GM12878 (cell line): ENCODE measurements at regions not wholly inside any gene's neighbourhood (a gene's known extent, or its start where the extent isn't known, plus 50 kb on each side); places are given as distances from the start of the nearest gene placed in this dataset.

Source experiments
- CHD1 ChIP-seq: IDR thresholded peaks from 2 replicates; pipeline ENCODE4 v1.6.1; 2012; ENCODE audit warnings: low read depth, low read length, improper control_type of control experiment
- DPF2 ChIP-seq: fragments of 450-650 bp; IDR thresholded peaks from 2 replicates; pipeline ENCODE4 v1.6.1; 2017; ENCODE audit warnings: mild to moderate bottlenecking
- PAX8 ChIP-seq: fragments of 450-650 bp; IDR thresholded peaks from 2 replicates; pipeline ENCODE4 v1.6.1; 2017; ENCODE audit warnings: mild to moderate bottlenecking, moderate library complexity
- POLR2A ChIP-seq: IDR thresholded peaks from 2 replicates; pipeline ENCODE4 v1.6.1; 2011; ENCODE audit warnings: low read depth, mild to moderate bottlenecking, low read length
- RBBP5 ChIP-seq: fragments of 200-600 bp; sonication (generic); conservative IDR thresholded peaks from 2 replicates; pipeline ENCODE4 v1.6.1; 2016
- RFX5 ChIP-seq: IDR thresholded peaks from 2 replicates; pipeline ENCODE4 v1.6.1; 2011; ENCODE audit warnings: low read depth, low read length, improper control_type of control experiment
- SP1 ChIP-seq: IDR thresholded peaks from one replicate; pipeline ENCODE4 v1.6.1; 2011; ENCODE audit warnings: low read depth, low read length
- TF ChIP-seq, protein P1 (sequence below), 3 experiments: IDR thresholded peaks in 2 of 3; conservative IDR thresholded peaks in 1 of 3; 2 replicates each; pipeline ENCODE4 v1.5.1; 2011; ENCODE audit warnings: low read depth in 3 of 3, low read length in 3 of 3, mild to moderate bottlenecking in 3 of 3, control low read depth in 2 of 3, moderate library complexity in 2 of 3, inconsistent platforms in 1 of 3, mixed read lengths in 1 of 3; ENCODE audit not compliant: control insufficient read depth in 2 of 3, insufficient read depth in 1 of 3; ENCODE audit errors: extremely low read depth in 1 of 3
- TF ChIP-seq, protein P2 (sequence below): IDR thresholded peaks from 2 replicates; pipeline ENCODE4 v1.6.1; 2011; ENCODE audit warnings: borderline replicate concordance, low read depth, mild to moderate bottlenecking, moderate library complexity, low read length; ENCODE audit not compliant: insufficient read depth, poor library complexity, severe bottlenecking
- TF ChIP-seq, protein P3 (sequence below): IDR thresholded peaks from 2 replicates; pipeline ENCODE4 v1.6.1; 2012; ENCODE audit warnings: mild to moderate bottlenecking, low read depth, low read length

DNA sequence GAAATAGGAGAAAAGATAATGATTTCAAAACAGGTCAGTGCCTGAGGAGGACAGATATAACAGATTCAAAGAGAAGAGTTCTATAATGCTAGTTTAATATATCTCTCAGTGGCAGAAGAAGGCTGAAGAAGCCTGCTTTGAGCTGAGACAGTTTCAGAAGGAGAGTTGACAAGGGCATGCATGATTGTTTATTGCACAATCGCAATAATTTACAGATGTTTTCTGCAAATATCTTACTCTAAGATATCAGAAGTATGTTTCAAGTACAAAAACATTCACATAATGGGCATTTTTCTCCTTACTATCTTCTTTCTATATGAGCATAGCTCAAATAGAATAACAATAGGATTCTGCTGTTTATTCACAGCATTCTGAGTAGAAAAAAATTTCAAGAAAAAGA, 557.7 kb upstream of the NRSN1 start:
- TF ChIP-seq POLR2A: no peak
- TF ChIP-seq, protein P1, sequence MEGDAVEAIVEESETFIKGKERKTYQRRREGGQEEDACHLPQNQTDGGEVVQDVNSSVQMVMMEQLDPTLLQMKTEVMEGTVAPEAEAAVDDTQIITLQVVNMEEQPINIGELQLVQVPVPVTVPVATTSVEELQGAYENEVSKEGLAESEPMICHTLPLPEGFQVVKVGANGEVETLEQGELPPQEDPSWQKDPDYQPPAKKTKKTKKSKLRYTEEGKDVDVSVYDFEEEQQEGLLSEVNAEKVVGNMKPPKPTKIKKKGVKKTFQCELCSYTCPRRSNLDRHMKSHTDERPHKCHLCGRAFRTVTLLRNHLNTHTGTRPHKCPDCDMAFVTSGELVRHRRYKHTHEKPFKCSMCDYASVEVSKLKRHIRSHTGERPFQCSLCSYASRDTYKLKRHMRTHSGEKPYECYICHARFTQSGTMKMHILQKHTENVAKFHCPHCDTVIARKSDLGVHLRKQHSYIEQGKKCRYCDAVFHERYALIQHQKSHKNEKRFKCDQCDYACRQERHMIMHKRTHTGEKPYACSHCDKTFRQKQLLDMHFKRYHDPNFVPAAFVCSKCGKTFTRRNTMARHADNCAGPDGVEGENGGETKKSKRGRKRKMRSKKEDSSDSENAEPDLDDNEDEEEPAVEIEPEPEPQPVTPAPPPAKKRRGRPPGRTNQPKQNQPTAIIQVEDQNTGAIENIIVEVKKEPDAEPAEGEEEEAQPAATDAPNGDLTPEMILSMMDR (IDR thresholded peaks at IDR 0.05 in 2 of 3, conservative IDR thresholded peaks at IDR 0.05 in 1 of 3; ENCODE audit: control insufficient read depth in 2 of 3, extremely low read depth in 1 of 3, insufficient read depth in 1 of 3, low read depth in 3 of 3, low read length in 3 of 3): no peak
- TF ChIP-seq PAX8: no peak
- no peak for TF ChIP-seq SP1
- TF ChIP-seq, protein P2, sequence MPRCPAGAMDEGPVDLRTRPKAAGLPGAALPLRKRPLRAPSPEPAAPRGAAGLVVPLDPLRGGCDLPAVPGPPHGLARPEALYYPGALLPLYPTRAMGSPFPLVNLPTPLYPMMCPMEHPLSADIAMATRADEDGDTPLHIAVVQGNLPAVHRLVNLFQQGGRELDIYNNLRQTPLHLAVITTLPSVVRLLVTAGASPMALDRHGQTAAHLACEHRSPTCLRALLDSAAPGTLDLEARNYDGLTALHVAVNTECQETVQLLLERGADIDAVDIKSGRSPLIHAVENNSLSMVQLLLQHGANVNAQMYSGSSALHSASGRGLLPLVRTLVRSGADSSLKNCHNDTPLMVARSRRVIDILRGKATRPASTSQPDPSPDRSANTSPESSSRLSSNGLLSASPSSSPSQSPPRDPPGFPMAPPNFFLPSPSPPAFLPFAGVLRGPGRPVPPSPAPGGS: no peak
- no peak for TF ChIP-seq RFX5
- TF ChIP-seq, protein P3, sequence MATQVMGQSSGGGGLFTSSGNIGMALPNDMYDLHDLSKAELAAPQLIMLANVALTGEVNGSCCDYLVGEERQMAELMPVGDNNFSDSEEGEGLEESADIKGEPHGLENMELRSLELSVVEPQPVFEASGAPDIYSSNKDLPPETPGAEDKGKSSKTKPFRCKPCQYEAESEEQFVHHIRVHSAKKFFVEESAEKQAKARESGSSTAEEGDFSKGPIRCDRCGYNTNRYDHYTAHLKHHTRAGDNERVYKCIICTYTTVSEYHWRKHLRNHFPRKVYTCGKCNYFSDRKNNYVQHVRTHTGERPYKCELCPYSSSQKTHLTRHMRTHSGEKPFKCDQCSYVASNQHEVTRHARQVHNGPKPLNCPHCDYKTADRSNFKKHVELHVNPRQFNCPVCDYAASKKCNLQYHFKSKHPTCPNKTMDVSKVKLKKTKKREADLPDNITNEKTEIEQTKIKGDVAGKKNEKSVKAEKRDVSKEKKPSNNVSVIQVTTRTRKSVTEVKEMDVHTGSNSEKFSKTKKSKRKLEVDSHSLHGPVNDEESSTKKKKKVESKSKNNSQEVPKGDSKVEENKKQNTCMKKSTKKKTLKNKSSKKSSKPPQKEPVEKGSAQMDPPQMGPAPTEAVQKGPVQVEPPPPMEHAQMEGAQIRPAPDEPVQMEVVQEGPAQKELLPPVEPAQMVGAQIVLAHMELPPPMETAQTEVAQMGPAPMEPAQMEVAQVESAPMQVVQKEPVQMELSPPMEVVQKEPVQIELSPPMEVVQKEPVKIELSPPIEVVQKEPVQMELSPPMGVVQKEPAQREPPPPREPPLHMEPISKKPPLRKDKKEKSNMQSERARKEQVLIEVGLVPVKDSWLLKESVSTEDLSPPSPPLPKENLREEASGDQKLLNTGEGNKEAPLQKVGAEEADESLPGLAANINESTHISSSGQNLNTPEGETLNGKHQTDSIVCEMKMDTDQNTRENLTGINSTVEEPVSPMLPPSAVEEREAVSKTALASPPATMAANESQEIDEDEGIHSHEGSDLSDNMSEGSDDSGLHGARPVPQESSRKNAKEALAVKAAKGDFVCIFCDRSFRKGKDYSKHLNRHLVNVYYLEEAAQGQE: no peak
- TF ChIP-seq DPF2: no peak
- TF ChIP-seq RBBP5: no peak
- TF ChIP-seq CHD1: no peak
